ENCODE measurements at regions not wholly inside any gene's neighbourhood (a gene's known extent, or its start where the extent isn't known, plus 50 kb on each side); places are given as distances from the start of the nearest gene placed in this dataset.

- Histone ChIP-seq H3K9me3 (replicated peaks; ENCODE audit: control insufficient read depth, insufficient read depth, low read depth, low read length) (no peaks in the 10 kb centered on the region), H3K36me3 (ENCODE audit: control insufficient read depth, insufficient read depth, low read length) (no peaks in the 10 kb centered on the region), H3K79me2 (ENCODE audit: control insufficient read depth, insufficient read depth, low read length) (no peaks in the 10 kb centered on the region), H3K9ac (ENCODE audit: insufficient read depth in 1 of 2, low read depth in 2 of 2, low read length in 2 of 2) (no peak overlapping the region), H3K9me1 (ENCODE audit: control insufficient read depth, insufficient read depth, low read length) (no peaks in the 10 kb centered on the region), H3K4me1 (replicated peaks in 1 of 2; ENCODE audit: control insufficient read depth in 2 of 2, insufficient read depth in 2 of 2, low read length in 2 of 2) (no peaks in the 10 kb centered on the region; a peak in 1 of 5 replicates), H3K27me3 (ENCODE audit: control insufficient read depth in 2 of 2, insufficient read depth in 2 of 2, low read length in 2 of 2) (no peaks in the 10 kb centered on the region), H3K27ac (ENCODE audit: extremely low read depth, low read depth, low read length) (no peak overlapping the region), H3K4me2 (ENCODE audit: insufficient read depth, low read length) (no peak overlapping the region), H2AFZ (ENCODE audit: low read depth, low read length) (no peak overlapping the region), H4K20me1 (replicated peaks; ENCODE audit: control insufficient read depth, insufficient read depth, low read length) (no peaks in the 10 kb centered on the region), H3K4me3 (no peak overlapping the region)
- 27% methylated on average over 1 of the region's 1 CpG for WGBS (ENCODE audit: insufficient coverage, low coverage, missing lambda C conversion rate)
- no TSS peak for BruUV-seq (replicated peaks)
- ChIA-PET POLR2A (interaction anchor here (0.7 to 0.8 kb wide), 2 partner anchors 44 to 143 kb away, joined by 3 read pairs; no protein-coding TSS in a partner anchor), CTCF (ENCODE audit: low intra/inter-chr PET ratio) (no interaction called here)
- FAIRE-seq: no peak
- in situ Hi-C loops (cut with MboI) (no loop called here), intact Hi-C loops (cut with micrococcal nuclease) (no loop called here)
- no peak for DNase-seq (ENCODE audit: extremely low read depth in 1 of 4, low spot score in 3 of 4)
- no peak for ATAC-seq
- TF ChIP-seq ZNF239 (CRISPR knock-in tag; IDR thresholded peaks at IDR 0.05) (no peak), ZNF668 (CRISPR knock-in tag; IDR thresholded peaks at IDR 0.05) (no peak), SP2 (IDR thresholded peaks at IDR 0.05; ENCODE audit: extremely low read depth, low read depth, low read length, poor library complexity, severe bottlenecking) (no peak), ZNF740 (CRISPR knock-in tag; IDR thresholded peaks at IDR 0.05) (no peak), ZNF740 (tag; IDR thresholded peaks at IDR 0.05) (no peak), ARID3B (CRISPR knock-in tag; IDR thresholded peaks at IDR 0.05; ENCODE audit: borderline replicate concordance) (no peak), SOX6 (IDR thresholded peaks at IDR 0.05) (no peak), ZNF354B (CRISPR knock-in tag; IDR thresholded peaks at IDR 0.05) (no peak)
- TF ChIP-seq, protein P1, sequence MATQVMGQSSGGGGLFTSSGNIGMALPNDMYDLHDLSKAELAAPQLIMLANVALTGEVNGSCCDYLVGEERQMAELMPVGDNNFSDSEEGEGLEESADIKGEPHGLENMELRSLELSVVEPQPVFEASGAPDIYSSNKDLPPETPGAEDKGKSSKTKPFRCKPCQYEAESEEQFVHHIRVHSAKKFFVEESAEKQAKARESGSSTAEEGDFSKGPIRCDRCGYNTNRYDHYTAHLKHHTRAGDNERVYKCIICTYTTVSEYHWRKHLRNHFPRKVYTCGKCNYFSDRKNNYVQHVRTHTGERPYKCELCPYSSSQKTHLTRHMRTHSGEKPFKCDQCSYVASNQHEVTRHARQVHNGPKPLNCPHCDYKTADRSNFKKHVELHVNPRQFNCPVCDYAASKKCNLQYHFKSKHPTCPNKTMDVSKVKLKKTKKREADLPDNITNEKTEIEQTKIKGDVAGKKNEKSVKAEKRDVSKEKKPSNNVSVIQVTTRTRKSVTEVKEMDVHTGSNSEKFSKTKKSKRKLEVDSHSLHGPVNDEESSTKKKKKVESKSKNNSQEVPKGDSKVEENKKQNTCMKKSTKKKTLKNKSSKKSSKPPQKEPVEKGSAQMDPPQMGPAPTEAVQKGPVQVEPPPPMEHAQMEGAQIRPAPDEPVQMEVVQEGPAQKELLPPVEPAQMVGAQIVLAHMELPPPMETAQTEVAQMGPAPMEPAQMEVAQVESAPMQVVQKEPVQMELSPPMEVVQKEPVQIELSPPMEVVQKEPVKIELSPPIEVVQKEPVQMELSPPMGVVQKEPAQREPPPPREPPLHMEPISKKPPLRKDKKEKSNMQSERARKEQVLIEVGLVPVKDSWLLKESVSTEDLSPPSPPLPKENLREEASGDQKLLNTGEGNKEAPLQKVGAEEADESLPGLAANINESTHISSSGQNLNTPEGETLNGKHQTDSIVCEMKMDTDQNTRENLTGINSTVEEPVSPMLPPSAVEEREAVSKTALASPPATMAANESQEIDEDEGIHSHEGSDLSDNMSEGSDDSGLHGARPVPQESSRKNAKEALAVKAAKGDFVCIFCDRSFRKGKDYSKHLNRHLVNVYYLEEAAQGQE (IDR thresholded peaks at IDR 0.05; ENCODE audit: borderline replicate concordance): no peak
- TF ChIP-seq, protein P1 (CRISPR knock-in tag; IDR thresholded peaks at IDR 0.05; ENCODE audit: low read depth): no peak
Measured at GRCh38 chr3:5473471-5473870, 286.0 kb downstream of the EDEM1 start.
